Neural cell (in vitro differentiated cells): ENCODE measurements at regions not wholly inside any gene's neighbourhood (a gene's known extent, or its start where the extent isn't known, plus 50 kb on each side); places are given as distances from the start of the nearest gene placed in this dataset.

Experiments
- EP300 ChIP-seq: fragments of 450-650 bp; conservative IDR thresholded peaks from 2 replicates; pipeline ENCODE4 v1.6.1; 2014; ENCODE audit warnings: antibody characterized with exemption, mild to moderate bottlenecking, moderate library complexity; ENCODE audit not compliant: poor library complexity, severe bottlenecking
- RAD21 ChIP-seq: fragments of 450-650 bp; conservative IDR thresholded peaks from 2 replicates; pipeline ENCODE4 v1.6.1; 2014; ENCODE audit warnings: antibody characterized with exemption, mild to moderate bottlenecking, moderate library complexity
- TF ChIP-seq, protein P1 (sequence below): fragments of 450-650 bp; IDR thresholded peaks from 2 replicates; pipeline ENCODE4 v1.5.1; 2014; ENCODE audit warnings: antibody characterized with exemption, mild to moderate bottlenecking, moderate library complexity; ENCODE audit not compliant: poor library complexity, severe bottlenecking

DNA sequence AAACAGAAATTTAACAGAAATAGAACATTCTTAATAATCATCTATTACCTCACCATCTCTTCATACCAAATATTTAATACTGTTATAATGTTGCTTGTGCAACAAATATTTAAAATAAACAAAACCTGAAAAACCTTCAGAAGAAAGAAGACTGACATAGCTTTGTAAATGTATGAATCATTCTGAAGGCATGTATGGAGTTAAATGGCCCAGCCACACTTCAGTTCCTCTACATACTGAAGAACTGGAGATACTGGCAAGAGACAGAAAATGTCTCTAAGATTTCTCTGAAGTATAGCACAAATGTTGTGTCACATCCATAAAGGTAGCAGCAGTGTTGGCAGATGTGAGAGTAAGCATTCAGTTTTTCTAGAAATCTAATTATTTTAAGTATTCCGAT lies 275.3 kb upstream of the FGF13 start:
- TF ChIP-seq, protein P1, sequence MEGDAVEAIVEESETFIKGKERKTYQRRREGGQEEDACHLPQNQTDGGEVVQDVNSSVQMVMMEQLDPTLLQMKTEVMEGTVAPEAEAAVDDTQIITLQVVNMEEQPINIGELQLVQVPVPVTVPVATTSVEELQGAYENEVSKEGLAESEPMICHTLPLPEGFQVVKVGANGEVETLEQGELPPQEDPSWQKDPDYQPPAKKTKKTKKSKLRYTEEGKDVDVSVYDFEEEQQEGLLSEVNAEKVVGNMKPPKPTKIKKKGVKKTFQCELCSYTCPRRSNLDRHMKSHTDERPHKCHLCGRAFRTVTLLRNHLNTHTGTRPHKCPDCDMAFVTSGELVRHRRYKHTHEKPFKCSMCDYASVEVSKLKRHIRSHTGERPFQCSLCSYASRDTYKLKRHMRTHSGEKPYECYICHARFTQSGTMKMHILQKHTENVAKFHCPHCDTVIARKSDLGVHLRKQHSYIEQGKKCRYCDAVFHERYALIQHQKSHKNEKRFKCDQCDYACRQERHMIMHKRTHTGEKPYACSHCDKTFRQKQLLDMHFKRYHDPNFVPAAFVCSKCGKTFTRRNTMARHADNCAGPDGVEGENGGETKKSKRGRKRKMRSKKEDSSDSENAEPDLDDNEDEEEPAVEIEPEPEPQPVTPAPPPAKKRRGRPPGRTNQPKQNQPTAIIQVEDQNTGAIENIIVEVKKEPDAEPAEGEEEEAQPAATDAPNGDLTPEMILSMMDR: no peak
- TF ChIP-seq RAD21 (no peak), EP300 (no peak)
